ENCODE measurements at regions not wholly inside any gene's neighbourhood (a gene's known extent, or its start where the extent isn't known, plus 50 kb on each side); places are given as distances from the start of the nearest gene placed in this dataset.

DNA sequence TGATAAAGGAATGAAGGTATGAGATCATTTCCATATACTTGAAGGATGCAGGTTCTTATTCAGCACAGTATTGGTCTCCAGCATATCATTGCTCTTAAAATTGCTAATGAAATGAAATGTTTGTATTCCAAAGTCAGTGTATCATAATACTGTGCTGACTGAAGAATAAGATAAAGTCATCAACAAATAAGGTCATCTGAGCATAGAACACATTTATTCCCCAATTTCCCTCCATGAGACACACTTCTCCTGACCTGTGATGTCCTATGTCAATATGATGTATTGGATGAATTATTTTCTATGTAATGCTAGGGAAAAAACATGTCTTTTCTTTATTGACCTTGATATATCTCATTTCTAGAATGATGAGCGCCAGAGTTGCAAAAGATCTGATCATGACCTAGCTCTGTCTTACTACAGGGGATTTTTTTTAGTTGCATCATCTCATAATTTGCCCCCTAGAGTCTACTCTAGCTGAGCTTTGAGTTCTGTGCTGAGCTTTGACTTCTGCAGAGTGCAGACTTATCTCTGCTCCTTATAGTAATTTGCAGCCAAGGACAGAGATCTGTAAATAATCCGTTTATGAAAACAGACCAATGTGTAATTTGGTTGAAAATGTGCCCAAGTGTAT is 859.8 kb downstream of the TRIB2 start:
- TF ChIP-seq EP300 (IDR thresholded peaks at IDR 0.05) (no peak), CTCF (IDR thresholded peaks at IDR 0.05) (no peak), POLR2A (IDR thresholded peaks at IDR 0.05; ENCODE audit: low read depth) (no peak), POLR2AphosphoS5 (IDR thresholded peaks at IDR 0.05) (no peak)
